Activated T-cell treated with anti-CD3 and anti-CD28 coated beads, Interleukin-2, amount 50 U/mL, for 72 hours (primary cell): ENCODE measurements at regions not wholly inside any gene's neighbourhood (a gene's known extent, or its start where the extent isn't known, plus 50 kb on each side); places are given as distances from the start of the nearest gene placed in this dataset.

ENCODE experiments used
- ATAC-seq, 2 donors: fragments of 150-1000 bp; cut with Tn5 transposase; replicated peaks in 1 of 2; 2 replicates each; pipeline ENCODE4 v1.10.0; 2021; ENCODE audit warnings: moderate library complexity in 2 of 2, mild to moderate bottlenecking in 1 of 2
- DNase-seq, 2 donors: peaks; one replicate each; pipeline ENCODE4 v3.0.0; 2021 to 2022; ENCODE audit warnings: mixed read lengths in 1 of 2
- H3K27ac Mint-ChIP-seq: one replicate; pipeline ENCODE4 v1.8.0; 2022; ENCODE audit warnings: mild to moderate bottlenecking, moderate library complexity, mixed read lengths
- H3K27me3 Mint-ChIP-seq: one replicate; pipeline ENCODE4 v1.8.0; 2022; ENCODE audit warnings: low read depth, mixed read lengths
- H3K36me3 Mint-ChIP-seq, 2 donors: one replicate each; pipeline ENCODE4 v1.8.0; 2022; ENCODE audit warnings: mixed read lengths in 2 of 2, mild to moderate bottlenecking in 1 of 2; ENCODE audit not compliant: insufficient read depth in 2 of 2
- H3K4me1 Mint-ChIP-seq: one replicate; pipeline ENCODE4 v1.8.0; 2022; ENCODE audit warnings: low read depth, mixed read lengths
- H3K4me3 Mint-ChIP-seq, 2 donors: one replicate each; pipeline ENCODE4 v1.8.0; 2022; ENCODE audit warnings: mild to moderate bottlenecking in 2 of 2, mixed read lengths in 2 of 2, moderate library complexity in 2 of 2
- H3K9me3 Mint-ChIP-seq, 2 donors: one replicate each; pipeline ENCODE4 v1.8.0; 2022; ENCODE audit warnings: mixed read lengths in 2 of 2

- Mint-ChIP-seq H3K4me1 (no peaks in the 10 kb centered on the region), H3K36me3 (no peaks in the 10 kb centered on the region), H3K27ac (no peak overlapping the region), H3K9me3 (no peaks in the 10 kb centered on the region), H3K27me3 (no peaks in the 10 kb centered on the region), H3K4me3 (no peak overlapping the region)
- no peak for ATAC-seq
- DNase-seq: no peak
These were observed 480.5 kb downstream of the EBF1 start for GRCh38 chr5:158619083-158619788.

DNA sequence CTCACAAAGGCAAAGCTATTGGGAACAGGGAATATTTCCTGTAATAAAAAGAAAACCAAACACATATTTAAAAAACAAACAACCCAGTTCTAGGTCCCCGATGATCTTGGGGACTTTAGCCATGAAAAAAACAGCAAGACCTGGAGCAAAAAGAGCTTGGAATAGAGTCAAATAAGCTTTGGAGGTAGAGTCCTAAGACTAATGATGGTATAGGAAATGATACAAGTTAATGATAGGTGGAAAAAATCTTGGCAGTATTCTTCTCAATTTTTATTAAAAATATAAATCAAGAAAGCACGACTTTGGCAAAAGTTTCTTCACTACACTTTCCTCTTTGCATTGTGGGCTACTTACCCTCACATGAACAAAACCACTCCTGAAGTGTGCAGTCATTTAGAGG is 481.5 kb downstream of the EBF1 start:
- ATAC-seq: no peak
- Mint-ChIP-seq H3K27ac (no peak overlapping the region), H3K4me3 (no peak overlapping the region), H3K36me3 (no peaks in the 10 kb centered on the region), H3K9me3 (no peaks in the 10 kb centered on the region), H3K4me1 (no peaks in the 10 kb centered on the region), H3K27me3 (no peaks in the 10 kb centered on the region)
- no peak for DNase-seq

DNA sequence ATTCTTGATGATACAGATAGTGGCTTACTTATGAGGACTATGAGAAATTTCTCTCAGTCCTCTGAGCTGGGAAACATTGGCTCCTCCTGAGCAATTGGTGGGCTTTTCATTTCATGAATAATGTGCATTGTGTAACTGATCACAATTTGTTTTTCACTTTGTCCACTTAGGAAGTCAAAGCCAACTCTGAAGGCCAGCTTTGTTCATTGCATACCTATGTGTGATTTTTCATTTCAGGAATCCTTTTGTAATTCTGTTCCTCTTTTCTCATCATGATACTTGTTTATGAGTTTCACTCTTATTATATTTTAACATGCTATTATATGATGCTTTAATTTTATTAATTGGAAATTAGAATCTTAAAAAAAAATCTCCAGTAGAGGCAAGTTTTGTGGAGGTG is 483.0 kb downstream of the EBF1 start:
- Mint-ChIP-seq H3K27me3 (no peaks in the 10 kb centered on the region), H3K27ac (no peak overlapping the region), H3K9me3 (no peaks in the 10 kb centered on the region), H3K4me3 (no peak overlapping the region), H3K36me3 (no peaks in the 10 kb centered on the region), H3K4me1 (no peaks in the 10 kb centered on the region)
- no peak for DNase-seq
- ATAC-seq: no peak

GRCh38 chr5:158614951-158615350 is 484.8 kb downstream of the EBF1 start:
- Mint-ChIP-seq H3K36me3 (no peaks in the 10 kb centered on the region), H3K27me3 (no peaks in the 10 kb centered on the region), H3K4me1 (no peaks in the 10 kb centered on the region), H3K27ac (no peak overlapping the region), H3K4me3 (no peak overlapping the region), H3K9me3 (no peaks in the 10 kb centered on the region)
- DNase-seq (no peak), ATAC-seq (no peak)

DNA sequence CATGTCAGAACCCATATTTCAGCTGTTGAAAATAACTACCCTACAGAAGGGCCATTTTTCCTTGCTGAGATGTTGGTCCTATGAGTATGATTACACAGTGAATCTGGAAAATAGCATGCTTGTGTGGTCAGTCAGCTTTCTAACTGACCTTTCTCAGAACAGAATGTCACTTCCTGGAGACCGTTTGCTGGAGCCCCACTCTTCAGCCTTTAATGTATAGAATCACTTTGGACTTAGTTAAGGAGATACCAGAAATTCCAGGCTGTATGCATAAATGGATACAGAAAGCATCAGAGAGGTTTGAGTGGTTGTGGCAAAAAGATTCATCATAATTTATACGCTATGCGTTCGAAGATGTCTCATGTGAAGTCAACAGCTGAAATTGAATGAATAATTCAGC is 488.1 kb downstream of the EBF1 start:
- H3K4me1 Mint-ChIP-seq: no peaks in the 10 kb centered on the region

DNA sequence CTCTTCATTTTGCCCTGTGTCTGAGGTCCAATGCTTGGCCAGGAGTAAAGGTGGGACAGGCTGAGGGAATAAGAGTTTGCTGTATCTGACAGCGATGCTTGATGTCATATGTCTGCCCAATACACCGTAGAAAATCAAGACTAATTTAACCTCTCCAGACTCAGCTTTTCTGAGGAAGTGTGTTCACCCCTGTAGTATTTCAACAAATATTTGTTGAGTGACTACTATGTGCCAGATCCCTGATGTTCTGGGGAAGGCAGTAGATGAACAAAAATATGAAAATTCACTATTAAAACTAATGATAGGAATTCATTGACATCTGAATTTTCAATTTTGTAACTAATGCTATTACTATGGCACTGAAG is 489.7 kb downstream of the EBF1 start:
- no peaks in the 10 kb centered on the region for H3K36me3 Mint-ChIP-seq
- no peak overlapping the region for H3K27ac Mint-ChIP-seq
- no peaks in the 10 kb centered on the region for H3K4me1 Mint-ChIP-seq
- peaks cover 6% of the 10 kb centered on the region for H3K27me3 Mint-ChIP-seq
- no peak overlapping the region for H3K4me3 Mint-ChIP-seq
- ATAC-seq: no peak
- H3K9me3 Mint-ChIP-seq: no peaks in the 10 kb centered on the region
- no peak for DNase-seq

More for the DNA sequence above, 488.1 kb downstream of the EBF1 start:
- DNase-seq (no peak), ATAC-seq (no peak)
- no peak overlapping the region for H3K4me3 Mint-ChIP-seq
- no peak overlapping the region for H3K27ac Mint-ChIP-seq
- no peaks in the 10 kb centered on the region for H3K9me3 Mint-ChIP-seq
- H3K36me3 Mint-ChIP-seq: no peaks in the 10 kb centered on the region
- peaks cover 6% of the 10 kb centered on the region for H3K27me3 Mint-ChIP-seq

DNA sequence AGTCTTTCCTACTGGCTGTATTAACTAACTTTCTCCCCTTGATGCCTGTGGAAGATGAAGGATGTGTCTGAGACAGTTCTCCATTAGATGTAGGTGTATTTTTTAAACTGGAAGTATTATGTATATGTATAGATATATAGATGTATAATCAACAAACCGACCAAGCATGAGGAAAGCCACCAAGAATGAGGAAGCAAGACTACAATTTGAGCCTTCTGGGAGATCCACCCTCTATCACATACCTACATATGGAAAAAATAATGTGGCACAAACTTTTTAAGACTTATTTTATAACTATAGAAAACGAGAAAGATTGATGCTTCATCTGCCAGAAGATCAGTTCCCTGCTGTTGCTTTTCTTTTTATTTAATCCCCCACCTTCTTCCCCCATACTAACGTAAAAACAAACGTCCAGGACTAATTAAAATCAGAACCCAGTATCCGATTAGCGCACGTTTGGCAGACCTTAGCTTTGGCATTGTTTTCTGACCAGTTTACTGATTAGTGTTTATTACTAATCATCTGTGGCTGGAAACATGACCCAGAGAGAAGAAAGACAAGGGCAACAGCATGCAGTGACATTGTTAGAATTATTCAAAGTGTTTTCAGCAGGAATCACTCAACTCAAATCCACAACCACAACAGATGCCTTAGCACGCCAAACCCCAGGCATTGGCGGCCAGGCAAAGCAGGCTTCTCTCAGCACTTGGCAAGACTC is 490.2 kb downstream of the EBF1 start:
- ATAC-seq: no peak

DNA sequence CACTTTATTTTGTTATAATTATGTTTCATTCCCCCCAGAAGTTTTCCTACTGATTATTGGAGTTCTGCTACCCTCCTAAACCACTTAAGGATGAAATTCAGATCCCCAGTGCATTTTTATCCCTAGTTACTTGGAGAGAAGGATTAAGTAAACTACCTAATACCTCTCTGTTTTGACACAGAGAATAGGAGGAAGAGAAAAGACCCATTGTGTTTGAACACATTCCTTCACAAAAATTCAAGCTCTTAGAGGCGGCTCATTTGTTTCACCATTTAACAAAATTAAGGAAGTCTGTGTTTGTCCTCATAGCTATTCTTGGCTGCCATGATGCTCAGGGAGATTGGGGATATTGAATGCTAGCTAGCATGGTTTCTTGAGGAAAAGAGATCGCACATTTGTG is 492.6 kb downstream of the EBF1 start:
- Mint-ChIP-seq H3K4me1 (no peaks in the 10 kb centered on the region), H3K36me3 (no peaks in the 10 kb centered on the region), H3K27ac (no peak overlapping the region), H3K27me3 (peaks cover 6% of the 10 kb centered on the region), H3K4me3 (no peak overlapping the region), H3K9me3 (no peaks in the 10 kb centered on the region)
- no peak for ATAC-seq
- DNase-seq: no peak

More for the DNA sequence above, 490.2 kb downstream of the EBF1 start:
- no peak for DNase-seq
- no peaks in the 10 kb centered on the region for H3K9me3 Mint-ChIP-seq
- H3K4me3 Mint-ChIP-seq: no peak overlapping the region
- no peaks in the 10 kb centered on the region for H3K4me1 Mint-ChIP-seq
- H3K27me3 Mint-ChIP-seq: peaks cover 6% of the 10 kb centered on the region
- no peak overlapping the region for H3K27ac Mint-ChIP-seq
- no peaks in the 10 kb centered on the region for H3K36me3 Mint-ChIP-seq

- Mint-ChIP-seq H3K36me3 (no peaks in the 10 kb centered on the region), H3K27me3 (peaks cover 6% of the 10 kb centered on the region), H3K4me3 (no peak overlapping the region), H3K27ac (no peak overlapping the region), H3K4me1 (no peaks in the 10 kb centered on the region), H3K9me3 (no peaks in the 10 kb centered on the region)
- DNase-seq: no peak
- ATAC-seq: no peak
These were observed 493.5 kb downstream of the EBF1 start for GRCh38 chr5:158606233-158606632.

GRCh38 chr5:158602981-158603380 is 496.7 kb downstream of the EBF1 start:
- Mint-ChIP-seq H3K27ac (no peak overlapping the region), H3K9me3 (no peaks in the 10 kb centered on the region), H3K4me1 (no peaks in the 10 kb centered on the region), H3K27me3 (no peaks in the 10 kb centered on the region), H3K4me3 (no peak overlapping the region), H3K36me3 (no peaks in the 10 kb centered on the region)
- DNase-seq: no peak
- ATAC-seq: no peak

GRCh38 chr5:158601118-158601517 is 498.6 kb downstream of the EBF1 start:
- H3K4me3 Mint-ChIP-seq: no peak overlapping the region

GRCh38 chr5:158600679-158601078 is 499.0 kb downstream of the EBF1 start:
- Mint-ChIP-seq H3K27me3 (no peaks in the 10 kb centered on the region), H3K27ac (no peak overlapping the region), H3K4me1 (no peaks in the 10 kb centered on the region), H3K9me3 (peaks cover 0 to 2% of the 10 kb centered on the region in 2 donors), H3K36me3 (no peaks in the 10 kb centered on the region), H3K4me3 (no peak overlapping the region)
- DNase-seq (no peak), ATAC-seq (no peak)

More at GRCh38 chr5:158601118-158601517, 498.6 kb downstream of the EBF1 start:
- Mint-ChIP-seq H3K4me1 (no peaks in the 10 kb centered on the region), H3K36me3 (no peaks in the 10 kb centered on the region), H3K27ac (no peak overlapping the region), H3K9me3 (peaks cover 0 to 2% of the 10 kb centered on the region in 2 donors), H3K27me3 (no peaks in the 10 kb centered on the region)
- DNase-seq: no peak
- ATAC-seq: no peak

GRCh38 chr5:158599157-158599556 is 500.6 kb downstream of the EBF1 start:
- no peak for DNase-seq
- ATAC-seq: no peak
- Mint-ChIP-seq H3K9me3 (peaks cover 0 to 2% of the 10 kb centered on the region in 2 donors), H3K4me3 (no peak overlapping the region), H3K36me3 (no peaks in the 10 kb centered on the region), H3K27me3 (no peaks in the 10 kb centered on the region), H3K4me1 (no peaks in the 10 kb centered on the region), H3K27ac (no peak overlapping the region)
